HG02588 (cell line): ENCODE measurements at regions not wholly inside any gene's neighbourhood (a gene's known extent, or its start where the extent isn't known, plus 50 kb on each side); places are given as distances from the start of the nearest gene placed in this dataset.

ENCODE experiments used
- ATAC-seq: cut with Tn5 transposase; IDR thresholded peaks from one replicate; pipeline ENCODE4 v1.9.1; 2021; ENCODE audit warnings: mild to moderate bottlenecking, moderate library complexity; ENCODE audit not compliant: unreplicated experiment

DNA sequence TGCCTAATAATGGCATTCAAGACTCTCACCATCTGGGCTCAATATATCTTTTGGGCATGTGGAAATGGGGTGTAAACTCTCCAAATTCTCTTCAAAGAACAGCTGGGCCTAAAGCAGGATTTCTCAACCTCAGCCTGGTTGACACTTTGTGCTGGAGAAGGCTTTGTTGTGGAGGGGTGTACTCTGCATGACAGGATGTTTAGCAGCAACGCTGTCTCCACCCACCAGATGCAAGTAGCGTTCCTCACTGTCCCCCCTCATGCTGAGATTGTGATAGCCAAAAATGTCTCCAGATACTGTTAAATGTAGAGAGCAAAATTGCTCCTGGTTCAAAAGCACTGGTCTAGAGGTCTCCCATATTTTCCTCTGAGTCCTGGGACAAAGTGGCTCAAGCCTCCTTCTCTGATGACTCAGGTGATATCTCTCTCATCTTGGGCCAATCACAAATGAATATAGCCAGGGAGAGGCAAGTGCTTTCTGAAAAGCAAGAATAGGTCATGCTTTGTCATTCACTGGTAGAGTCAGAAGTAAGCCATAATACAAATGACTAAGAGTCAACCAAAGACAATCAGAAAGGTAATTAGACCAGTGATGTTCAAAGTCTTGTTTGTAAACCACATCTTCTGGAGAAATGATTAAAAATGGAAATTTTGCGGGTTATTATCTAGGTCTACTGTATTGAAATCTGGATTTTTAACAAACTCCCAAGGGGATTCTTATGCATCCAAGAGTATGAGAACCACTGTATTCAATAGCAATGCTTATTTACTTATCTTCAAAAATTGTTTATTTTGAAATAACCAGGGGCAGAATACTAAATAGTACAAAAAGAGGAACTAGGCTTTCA, 330.8 kb downstream of the PTEN start:
- ATAC-seq, result no peak

- ATAC-seq, result no peak
Observed at GRCh38 chr10:88194961-88195367, 331.5 kb downstream of the PTEN start.

DNA sequence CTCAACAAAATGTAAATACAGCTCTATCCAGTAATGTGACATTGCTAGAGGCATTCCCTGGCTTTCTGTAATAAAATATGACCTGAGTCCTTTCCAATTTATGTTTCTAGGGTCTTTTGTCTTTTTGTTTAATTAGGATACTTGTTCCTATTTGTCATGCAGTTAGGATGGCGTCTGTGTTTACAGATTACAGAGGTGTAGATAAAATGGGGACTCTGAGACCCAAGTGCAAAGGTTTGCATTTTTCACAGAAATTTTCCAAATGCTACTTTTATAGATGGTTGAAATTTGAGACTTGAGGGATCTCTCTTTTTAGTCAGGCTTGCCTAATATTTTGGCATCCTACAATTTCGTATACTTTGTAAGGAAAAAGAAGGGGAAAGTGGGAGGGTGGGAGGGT, 332.4 kb downstream of the PTEN start:
- no peak for ATAC-seq

DNA sequence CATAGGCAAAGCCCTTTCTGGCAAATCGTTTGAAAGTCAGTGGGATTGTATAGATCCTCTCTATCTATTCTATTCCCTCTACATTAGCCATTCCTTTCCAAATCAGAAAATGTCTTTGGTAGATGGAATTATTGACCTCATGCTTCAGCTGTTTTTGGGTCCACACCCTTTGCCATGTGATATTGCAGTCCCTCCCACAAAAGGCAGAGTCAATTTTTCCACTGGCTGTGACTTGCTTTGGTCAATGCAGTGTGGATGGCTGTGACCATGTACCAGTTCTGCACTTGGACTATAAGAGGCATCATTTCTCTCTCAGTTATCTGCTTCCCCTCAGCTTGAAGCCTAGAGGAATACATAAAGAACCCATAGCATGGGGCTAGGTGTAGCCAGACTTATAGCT, 332.9 kb downstream of the PTEN start:
- ATAC-seq, result no peak

GRCh38 chr10:88198023-88198422, 334.6 kb downstream of the PTEN start:
- no peak for ATAC-seq

DNA sequence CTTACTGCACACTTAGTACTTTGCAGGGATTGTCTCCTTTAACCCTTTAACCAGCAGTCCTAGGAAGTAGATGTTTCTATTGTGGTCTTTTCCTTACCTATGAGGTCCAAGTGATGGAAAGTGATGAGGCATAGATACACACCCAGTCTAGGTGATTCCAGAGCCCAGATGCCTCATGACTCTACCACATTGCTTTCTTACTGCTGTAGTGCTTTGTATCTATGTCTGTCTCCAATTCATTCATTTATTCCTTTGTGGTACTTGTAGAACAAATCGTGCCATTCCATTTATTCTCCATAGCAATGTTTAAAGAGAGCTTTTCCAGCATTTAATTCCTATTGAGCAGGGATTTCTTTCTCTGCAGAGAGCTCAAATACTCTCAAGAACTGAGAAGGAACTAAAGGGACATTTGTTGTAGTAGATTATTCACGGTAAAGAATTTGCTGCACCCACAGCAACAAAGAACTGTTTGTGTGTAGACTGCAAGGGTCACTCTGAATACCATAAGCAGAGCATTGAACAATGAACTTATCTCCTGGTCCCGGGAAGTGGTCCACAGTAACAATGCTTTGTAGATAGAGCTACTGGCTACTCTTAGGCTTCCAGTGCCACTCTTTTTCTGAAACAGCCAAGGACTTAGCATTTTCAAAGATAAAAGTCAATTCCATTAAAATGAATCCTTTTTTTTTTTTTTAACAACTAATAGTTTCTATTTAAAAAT, 337.0 kb downstream of the PTEN start:
- no peak for ATAC-seq

DNA sequence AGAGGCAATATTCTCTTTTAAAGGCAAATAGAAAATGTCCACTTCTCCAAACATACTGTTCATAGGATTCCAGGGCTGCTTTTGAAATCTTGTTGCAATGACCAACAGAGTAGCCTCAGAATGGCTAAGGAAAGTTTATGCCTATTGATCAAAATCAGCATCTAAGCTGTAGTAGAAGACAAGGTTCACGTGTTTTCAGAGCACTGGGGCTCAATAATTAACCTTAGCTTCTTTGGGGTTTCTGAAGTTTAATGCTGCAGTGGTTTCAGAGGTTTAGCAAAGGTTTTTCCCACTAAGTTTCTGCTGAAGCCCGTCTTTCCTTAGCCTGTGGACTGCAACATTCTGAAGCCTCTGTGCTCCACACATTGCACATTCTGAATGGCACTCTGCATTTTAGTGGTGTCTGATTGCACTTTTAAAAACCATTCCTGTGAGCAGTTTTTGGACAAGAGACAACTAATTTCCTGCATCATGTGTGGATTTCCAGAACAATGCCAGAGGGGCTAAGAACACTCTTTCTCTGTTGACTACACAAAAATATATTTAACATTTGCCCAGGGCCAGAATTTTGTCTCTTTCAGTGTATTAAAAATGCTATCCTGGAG, 342.5 kb downstream of the PTEN start:
- ATAC-seq, result no peak

GRCh38 chr10:88207121-88207546, 343.7 kb downstream of the PTEN start:
- no peak for ATAC-seq

DNA sequence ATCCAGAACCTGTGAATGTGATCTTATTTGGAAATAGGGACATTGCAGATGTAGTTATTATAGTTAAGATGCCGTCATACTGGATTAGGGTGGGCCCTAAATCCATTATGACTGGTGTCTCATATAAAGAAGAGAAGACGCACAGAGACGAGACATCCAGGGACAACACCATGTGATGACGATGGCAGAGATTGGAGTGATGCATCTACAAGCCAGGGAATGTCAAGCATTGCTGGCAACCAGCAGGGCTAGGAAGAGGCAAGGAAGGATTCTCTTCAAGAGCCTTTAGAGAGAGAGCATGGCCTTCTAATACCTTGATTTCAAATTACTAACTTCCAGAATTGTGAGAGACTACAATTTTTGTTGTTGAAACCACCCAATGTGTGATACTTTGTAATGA, 345.8 kb downstream of the PTEN start:
- ATAC-seq, result no peak

DNA sequence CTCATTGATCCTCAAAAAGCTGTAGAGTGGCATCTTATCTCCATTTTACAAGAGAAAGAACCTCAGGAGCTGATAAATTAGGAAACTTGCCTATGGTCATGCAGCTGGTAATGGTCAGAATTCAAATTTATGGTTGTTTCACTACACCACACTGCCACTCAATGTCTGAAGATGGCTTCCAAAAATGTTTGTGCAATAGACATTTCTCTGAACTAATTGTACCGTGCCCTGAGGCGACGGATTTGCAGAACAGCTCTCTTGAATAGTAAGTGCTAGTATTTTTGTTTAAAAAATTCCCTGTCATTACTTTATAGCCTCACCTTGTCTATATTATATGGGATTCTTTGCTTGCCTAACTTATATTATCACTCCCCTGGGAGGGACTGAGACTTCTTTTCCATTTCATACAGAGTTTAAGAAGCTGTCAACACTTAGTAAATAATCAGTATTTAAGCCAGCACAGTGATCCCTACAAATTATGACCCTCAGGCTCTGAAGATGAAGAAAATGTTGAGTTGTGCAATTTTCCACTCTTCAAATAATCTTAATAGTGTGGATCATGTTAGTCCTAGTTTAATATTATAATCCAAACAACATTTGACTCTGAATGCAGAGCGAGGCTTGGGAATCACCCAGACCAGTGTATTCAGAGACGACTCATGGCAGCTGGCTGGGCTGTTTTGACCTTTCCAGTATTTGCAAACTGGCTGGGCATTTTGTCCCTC, 346.6 kb downstream of the PTEN start:
- no peak for ATAC-seq

GRCh38 chr10:88211230-88211629, 347.8 kb downstream of the PTEN start:
- ATAC-seq, result no peak

DNA sequence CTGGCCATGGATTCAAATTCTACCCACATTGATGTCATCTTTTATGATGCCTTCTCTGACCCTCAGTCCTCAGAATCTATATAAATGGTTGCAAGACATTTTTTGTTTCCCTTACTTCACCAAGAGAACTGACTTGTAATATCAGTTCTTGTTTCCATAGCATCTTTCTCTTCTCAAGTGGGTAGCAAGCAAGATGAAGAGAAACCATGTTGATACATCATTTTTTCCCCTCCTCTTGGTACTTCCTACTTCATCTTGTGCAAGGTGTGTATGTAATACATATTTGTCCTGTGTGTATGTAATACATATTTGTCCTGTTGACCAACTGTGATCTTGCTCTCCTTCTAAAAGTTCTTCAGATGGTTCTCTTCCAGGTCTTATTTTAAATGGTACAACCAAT, 348.6 kb downstream of the PTEN start:
- no peak for ATAC-seq

- ATAC-seq, result no peak
Observed at GRCh38 chr10:88213065-88213605, 349.7 kb downstream of the PTEN start.

DNA sequence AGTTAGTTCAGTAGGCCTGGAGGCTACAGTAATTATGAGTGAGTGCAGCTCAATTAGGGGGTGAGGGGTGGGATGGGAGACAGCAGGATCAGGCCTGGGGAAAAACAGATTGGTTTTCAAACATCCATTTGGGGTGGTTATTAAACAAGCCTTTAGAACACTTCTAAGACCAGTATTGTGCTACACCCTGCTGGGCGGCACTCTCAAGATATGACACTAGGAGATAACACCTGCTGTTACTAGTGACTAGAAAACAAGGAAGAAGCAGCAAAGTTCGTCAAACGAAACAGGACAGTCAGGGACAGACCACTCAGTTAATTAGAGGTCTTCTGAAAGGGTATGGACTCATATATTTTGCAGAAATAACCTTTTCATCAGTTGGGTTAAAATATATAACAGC, 353.6 kb downstream of the PTEN start:
- no peak for ATAC-seq

DNA sequence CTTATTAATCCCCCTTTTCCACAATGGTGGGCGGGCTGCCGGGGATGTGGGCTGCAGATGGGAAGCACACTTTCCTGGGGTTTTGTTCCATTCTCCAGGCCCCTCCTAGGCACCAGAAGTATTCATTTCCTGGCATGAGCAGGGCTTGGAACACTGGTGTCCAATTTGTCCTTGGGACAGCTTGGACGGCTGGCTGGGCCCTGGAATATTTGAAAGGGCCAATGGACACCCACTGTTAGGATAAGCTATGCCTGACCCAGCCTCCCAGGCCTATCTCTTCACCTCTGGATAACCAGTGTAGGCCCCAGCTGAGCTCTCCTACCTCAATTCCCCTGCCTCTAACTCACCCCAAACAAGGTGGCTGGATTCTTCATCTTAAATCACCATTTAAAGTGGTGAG, 354.9 kb downstream of the PTEN start:
- ATAC-seq, result no peak

- no peak for ATAC-seq
Observed at GRCh38 chr10:88219753-88220152, 356.3 kb downstream of the PTEN start.

- ATAC-seq, result no peak
Observed at GRCh38 chr10:88221010-88221973, 357.9 kb downstream of the PTEN start.

DNA sequence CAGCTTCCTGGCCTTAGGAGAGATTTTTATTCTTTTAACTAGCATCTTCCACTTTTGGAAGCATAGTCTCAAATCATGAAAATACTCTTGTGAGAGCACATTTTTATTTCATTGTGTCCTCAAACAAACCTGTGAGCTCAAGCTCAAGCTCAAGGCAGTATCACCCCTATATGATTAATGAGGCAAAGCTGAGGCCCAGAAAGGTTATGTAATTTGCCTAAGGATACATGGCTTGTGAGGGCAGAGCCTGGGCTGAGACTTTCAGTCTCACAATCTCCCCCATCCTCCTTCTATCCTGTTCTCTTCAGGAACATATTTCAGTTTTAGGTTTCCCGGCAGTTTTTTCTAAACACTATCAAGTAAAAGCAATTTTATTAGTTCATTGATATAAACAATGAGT, 359.5 kb downstream of the PTEN start:
- no peak for ATAC-seq
